Sigmoid colon (tissue), 6 donors: ENCODE measurements at regions not wholly inside any gene's neighbourhood (a gene's known extent, or its start where the extent isn't known, plus 50 kb on each side); places are given as distances from the start of the nearest gene placed in this dataset.
"Not testable (repeated sequence)": the region's sequence is repeated elsewhere in the genome, so short reads cannot be mapped to it uniquely, and the experiment has no call there.

Experiments
- DNase-seq: peaks from one replicate; pipeline ENCODE4 v3.0.0-alpha.2; 2019
- H3K27ac ChIP-seq, 4 donors: fragments of 200-600 bp; sonication (generic); one replicate each; pipeline ENCODE4 v1.5.1; 2016 to 2019; ENCODE audit warnings: mild to moderate bottlenecking in 1 of 4
- H3K27me3 ChIP-seq, 3 donors: fragments of 200-600 bp; sonication (generic); one replicate each; pipeline ENCODE4 v1.5.1; 2019; ENCODE audit warnings: mild to moderate bottlenecking in 1 of 3
- H3K36me3 ChIP-seq, 4 donors: fragments of 200-600 bp; sonication (generic); one replicate each; pipeline ENCODE4 v1.5.1; 2016 to 2019
- H3K4me1 ChIP-seq, 4 donors: fragments of 200-600 bp; sonication (generic); one replicate each; pipeline ENCODE4 v1.5.1; 2017 to 2019
- H3K4me3 ChIP-seq, 4 donors: fragments of 200-600 bp; sonication (generic); one replicate each; pipeline ENCODE4 v1.5.1; 2017 to 2019; ENCODE audit warnings: mild to moderate bottlenecking in 2 of 4, moderate library complexity in 1 of 4
- H3K9me3 ChIP-seq, 4 donors: fragments of 200-600 bp in 3 of 4; sonication (generic) in 3 of 4; one replicate each; pipeline versions ENCODE4 v1.5.1 to v1.6.1; 2013 to 2019
- CTCF ChIP-seq, 4 experiments: fragments of 450-650 bp in 3 of 4; fragments of 200-600 bp in 1 of 4; IDR thresholded peaks; one replicate each; pipeline ENCODE4 v1.5.1; 2016 to 2019; ENCODE audit warnings: antibody characterized with exemption in 4 of 4, mild to moderate bottlenecking in 3 of 4, moderate library complexity in 2 of 4
- EP300 ChIP-seq, 4 donors: sonication (generic); formaldehyde crosslinking; IDR thresholded peaks; one replicate each; pipeline ENCODE4 v1.6.1; 2017; ENCODE audit warnings: antibody characterized with exemption in 4 of 4
- POLR2A ChIP-seq, 2 donors: fragments of 450-650 bp; IDR thresholded peaks; one replicate each; pipeline ENCODE4 v1.6.1; 2016; ENCODE audit warnings: antibody characterized with exemption in 2 of 2, mild to moderate bottlenecking in 2 of 2, moderate library complexity in 2 of 2
- POLR2AphosphoS5 ChIP-seq, 4 donors: sonication (generic); formaldehyde crosslinking; IDR thresholded peaks; one replicate each; pipeline ENCODE4 v1.6.1; 2017; ENCODE audit warnings: antibody characterized with exemption in 4 of 4
- WGBS, 2 donors: extraction: QIAGEN DNeasy Blood & Tissue Kit; methylation state at CpG; one replicate each; pipeline ENCODE4 v1.1.7; 2013; 5-methylcytosine and 5-hydroxymethylcytosine counted together
- intact Hi-C: fragments of 100-400 bp; cut with DNase I; formaldehyde crosslinking; loops from one replicate; pipeline ENCODE4 v1.15.1; 2023
- donor health status: healthy with polysubstance abuse.
- donor health status: healthy.

- Histone ChIP-seq H3K27ac (peak overlapping the region in 2 of 4 donors; percentile 30 to 69), H3K36me3 (no peaks in the 10 kb centered on the region), H3K9me3 (no peaks in the 10 kb centered on the region), H3K4me3 (no peak overlapping the region), H3K4me1 (peaks cover 0 to 18% (median 13%) of the 10 kb centered on the region in 4 donors), H3K27me3 (no peaks in the 10 kb centered on the region)
- peak; percentile 56 for DNase-seq
- WGBS, 2 donors = 63 to 77% methylated on average over 8 of the region's 8 CpGs
- TF ChIP-seq POLR2A (IDR thresholded peaks at IDR 0.05) (no peak), POLR2AphosphoS5 (IDR thresholded peaks at IDR 0.05) (peak in 2 of 4 donors; percentile 6 to 29)
- intact Hi-C loops = loop anchor here (5.0 kb wide), 1 partner anchor 38 kb away; no protein-coding TSS in a partner anchor
Observed at GRCh38 chr9:96148634-96149532, 153.1 kb downstream of the HSD17B3 start.

- not testable (repeated sequence) for H3K27ac ChIP-seq
Observed at GRCh38 chr9:96147029-96147428, 154.9 kb downstream of the HSD17B3 start.

GRCh38 chr9:96141666-96142065 is 160.3 kb downstream of the HSD17B3 start:
- DNase-seq = no peak
- Histone ChIP-seq H3K36me3 (no peaks in the 10 kb centered on the region), H3K27me3 (no peaks in the 10 kb centered on the region), H3K9me3 (no peaks in the 10 kb centered on the region), H3K4me1 (peaks cover 0 to 53% (median 50%) of the 10 kb centered on the region in 4 donors), H3K27ac (peak overlapping the region; percentile 79 to 85 (median 80)), H3K4me3 (no peak overlapping the region)
- intact Hi-C loops = no loop called here
- no peak for TF ChIP-seq EP300 (IDR thresholded peaks at IDR 0.05)
- no peak for TF ChIP-seq POLR2A (IDR thresholded peaks at IDR 0.05)
- TF ChIP-seq POLR2AphosphoS5 (IDR thresholded peaks at IDR 0.05) = no peak
- TF ChIP-seq CTCF (IDR thresholded peaks at IDR 0.05) = no peak
- 68 to 72% methylated on average over 5 of the region's 5 CpGs for WGBS, 2 donors

More at GRCh38 chr9:96147029-96147428, 154.9 kb downstream of the HSD17B3 start:
- not testable (repeated sequence) for H3K27me3 ChIP-seq, H3K36me3 ChIP-seq, H3K9me3 ChIP-seq, H3K4me3 ChIP-seq
- intact Hi-C loops = loop anchor here (5.0 kb wide), 1 partner anchor 40 kb away; no protein-coding TSS in a partner anchor
- DNase-seq = peak; percentile 76
- 38 to 74% methylated on average over 11 of the region's 11 CpGs for WGBS, 2 donors
- H3K4me1 ChIP-seq = peaks cover 0 to 18% (median 13%) of the 10 kb centered on the region in 4 donors
- peak in 1 of 4 donors; percentile 24 for TF ChIP-seq POLR2AphosphoS5 (IDR thresholded peaks at IDR 0.05)

- Histone ChIP-seq H3K36me3 (no peaks in the 10 kb centered on the region), H3K27me3 (no peaks in the 10 kb centered on the region), H3K4me1 (peaks cover 0 to 59% (median 55%) of the 10 kb centered on the region in 4 donors), H3K27ac (peak overlapping the region; percentile 79 to 85 (median 80)), H3K9me3 (no peaks in the 10 kb centered on the region), H3K4me3 (no peak overlapping the region)
- no peak for TF ChIP-seq CTCF (IDR thresholded peaks at IDR 0.05)
- TF ChIP-seq POLR2AphosphoS5 (IDR thresholded peaks at IDR 0.05) = no peak
- no peak for TF ChIP-seq EP300 (IDR thresholded peaks at IDR 0.05)
- no peak for TF ChIP-seq POLR2A (IDR thresholded peaks at IDR 0.05)
- DNase-seq = no peak
- intact Hi-C loops = no loop called here
- 85 to 87% methylated on average over 11 of the region's 11 CpGs for WGBS, 2 donors
Observed at GRCh38 chr9:96141128-96141474, 160.9 kb downstream of the HSD17B3 start.

- peak overlapping the region; percentile 79 to 85 (median 80) for H3K27ac ChIP-seq
- TF ChIP-seq POLR2AphosphoS5 (IDR thresholded peaks at IDR 0.05) (no peak), POLR2A (IDR thresholded peaks at IDR 0.05) (no peak), EP300 (IDR thresholded peaks at IDR 0.05) (no peak), CTCF (IDR thresholded peaks at IDR 0.05) (no peak)
- H3K4me3 ChIP-seq = peak overlapping the region in 1 of 4 donors; percentile 1
- no peaks in the 10 kb centered on the region for H3K9me3 ChIP-seq
- intact Hi-C loops = no loop called here
- no peaks in the 10 kb centered on the region for H3K27me3 ChIP-seq
- DNase-seq = peak; percentile 71
- H3K4me1 ChIP-seq = peaks cover 0 to 60% (median 55%) of the 10 kb centered on the region in 4 donors
- H3K36me3 ChIP-seq = no peaks in the 10 kb centered on the region
- WGBS, 2 donors = 73 to 81% methylated on average over 32 of the region's 32 CpGs
Observed at GRCh38 chr9:96140296-96141127, 161.5 kb downstream of the HSD17B3 start.
